ENCODE measurements at regions not wholly inside any gene's neighbourhood (a gene's known extent, or its start where the extent isn't known, plus 50 kb on each side); places are given as distances from the start of the nearest gene placed in this dataset.
"Not testable (repeated sequence)": the region's sequence is repeated elsewhere in the genome, so short reads cannot be mapped to it uniquely, and the experiment has no call there.

GRCh38 chr4:20196476-20196875 is 55.2 kb upstream of the SLIT2 start:
- Histone ChIP-seq H3K4me1 (no peaks in the 10 kb centered on the region), H3K9me3 (no peaks in the 10 kb centered on the region), H3K27me3 (ENCODE audit: low read depth) (0 out of 2 replicates have a peak, but pooled peaks cover under 1% of the 10 kb centered on the region), H3K4me3 (no peak overlapping the region), H3K36me3 (replicated peaks) (no peaks in the 10 kb centered on the region)
- no peak for DNase-seq (ENCODE audit: low spot score in 2 of 2)
- in situ Hi-C loops (cut with MboI; ENCODE audit: low sequenced_read_pairs), result no loop called here

- Histone ChIP-seq H3K27me3 (ENCODE audit: low read depth) (no peaks in the 10 kb centered on the region), H3K4me3 (no peak overlapping the region), H3K36me3 (replicated peaks) (no peaks in the 10 kb centered on the region), H3K9me3 (no peaks in the 10 kb centered on the region), H3K4me1 (no peaks in the 10 kb centered on the region)
- in situ Hi-C loops (cut with MboI; ENCODE audit: low sequenced_read_pairs), result no loop called here
- no peak for DNase-seq (ENCODE audit: low spot score in 2 of 2)
Observed at GRCh38 chr4:20195071-20195885, 56.4 kb upstream of the SLIT2 start.

DNA sequence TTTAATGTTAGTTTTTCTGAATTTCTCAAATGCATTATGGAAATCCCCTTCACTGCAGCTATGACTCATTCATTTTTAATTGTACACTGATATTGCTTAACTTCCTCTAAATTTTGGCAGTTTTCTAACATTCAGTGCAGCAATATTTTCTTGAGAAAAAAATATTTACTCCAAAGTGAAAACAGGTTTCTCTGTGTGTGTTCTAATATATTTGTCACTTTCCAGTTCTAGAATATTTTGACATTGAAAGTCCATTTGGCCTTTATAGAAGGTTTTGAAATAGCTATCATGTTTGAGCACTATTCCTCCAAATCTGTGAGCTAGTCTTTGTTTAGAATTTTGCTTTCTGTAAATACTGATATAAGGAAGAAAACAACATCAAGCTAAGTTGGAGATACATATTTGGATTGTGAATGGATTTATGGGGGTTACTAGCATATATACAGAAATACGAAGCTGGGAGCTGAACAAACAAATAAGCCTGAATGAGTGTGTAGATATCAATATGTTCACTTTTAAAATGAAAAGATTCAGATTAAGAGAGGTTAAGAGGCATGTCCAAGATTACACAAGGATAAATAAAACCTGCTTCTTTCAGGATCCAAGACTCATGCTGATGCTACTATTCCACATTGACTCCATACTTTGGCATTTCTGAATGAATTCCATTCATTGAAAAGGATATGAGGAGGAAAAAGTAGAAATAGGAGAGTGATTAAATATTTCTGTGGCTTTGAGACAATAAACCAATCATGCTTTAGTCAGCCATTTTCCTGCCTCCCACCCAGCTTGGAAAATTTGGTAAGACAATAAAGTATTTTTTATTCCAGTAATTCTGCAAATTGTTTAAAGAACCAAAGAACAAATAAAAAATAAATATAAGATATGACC is 57.3 kb upstream of the SLIT2 start:
- in situ Hi-C loops (cut with MboI; ENCODE audit: low sequenced_read_pairs), result no loop called here
- DNase-seq (ENCODE audit: low spot score in 2 of 2), result no peak
- Histone ChIP-seq H3K4me1 (no peaks in the 10 kb centered on the region), H3K36me3 (replicated peaks) (no peaks in the 10 kb centered on the region), H3K4me3 (no peak overlapping the region), H3K27me3 (ENCODE audit: low read depth) (no peaks in the 10 kb centered on the region), H3K9me3 (no peaks in the 10 kb centered on the region)

GRCh38 chr4:20193141-20193936 is 58.4 kb upstream of the SLIT2 start:
- Histone ChIP-seq H3K9me3 (no peaks in the 10 kb centered on the region), H3K4me1 (no peaks in the 10 kb centered on the region), H3K27me3 (ENCODE audit: low read depth) (no peaks in the 10 kb centered on the region), H3K4me3 (no peak overlapping the region), H3K36me3 (replicated peaks) (no peaks in the 10 kb centered on the region)
- in situ Hi-C loops (cut with MboI; ENCODE audit: low sequenced_read_pairs), result no loop called here
- DNase-seq (ENCODE audit: low spot score in 2 of 2), result no peak

DNA sequence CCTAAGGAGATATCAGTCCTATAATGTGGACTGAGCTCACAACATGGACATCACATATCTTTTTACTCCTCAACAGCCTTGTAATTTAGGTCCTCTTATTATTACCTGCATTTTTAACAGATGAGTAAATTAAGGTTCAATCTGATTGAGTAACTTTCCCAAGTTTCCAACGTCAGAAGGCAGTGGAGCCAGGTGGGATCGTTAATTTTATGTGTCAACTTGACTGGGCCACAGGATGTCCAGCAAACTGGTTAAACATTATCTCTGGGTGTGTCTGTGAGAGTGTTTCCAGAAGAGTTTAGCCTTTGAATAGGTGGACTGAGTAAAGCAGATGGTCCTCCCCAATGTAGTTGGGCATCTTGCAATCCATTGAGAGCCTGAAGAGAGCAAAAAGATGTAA is 59.0 kb upstream of the SLIT2 start:
- DNase-seq (ENCODE audit: low spot score in 2 of 2), result no peak
- Histone ChIP-seq H3K9me3 (no peaks in the 10 kb centered on the region), H3K4me1 (no peaks in the 10 kb centered on the region), H3K36me3 (replicated peaks) (no peaks in the 10 kb centered on the region), H3K4me3 (no peak overlapping the region), H3K27me3 (ENCODE audit: low read depth) (no peaks in the 10 kb centered on the region)
- in situ Hi-C loops (cut with MboI; ENCODE audit: low sequenced_read_pairs), result no loop called here

- H3K9me3 ChIP-seq, result no peaks in the 10 kb centered on the region
Observed at GRCh38 chr4:20185103-20185502, 66.6 kb upstream of the SLIT2 start.

DNA sequence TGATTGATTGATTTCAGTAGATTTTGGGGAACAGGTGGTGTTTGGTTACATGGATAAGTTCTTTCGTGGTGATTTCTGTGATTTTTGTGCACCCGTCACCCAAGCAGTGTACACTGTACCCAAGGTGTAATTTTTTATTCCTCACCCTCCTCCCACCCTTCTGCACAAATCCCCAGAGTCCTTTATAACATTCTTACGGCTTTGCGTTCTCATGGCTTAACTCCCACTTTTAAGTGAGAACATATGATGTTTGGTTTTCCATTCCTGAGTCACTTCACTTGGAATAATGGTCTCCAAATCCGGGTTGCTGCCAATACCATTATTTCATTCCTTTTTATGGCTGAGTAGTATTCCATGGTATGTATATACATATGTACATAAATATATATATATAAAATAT is 68.6 kb upstream of the SLIT2 start:
- H3K9me3 ChIP-seq; H3K4me1 ChIP-seq; H3K36me3 ChIP-seq (replicated peaks); in situ Hi-C loops (cut with MboI; ENCODE audit: low sequenced_read_pairs); H3K4me3 ChIP-seq; DNase-seq (ENCODE audit: low spot score in 2 of 2); H3K27me3 ChIP-seq (ENCODE audit: low read depth): not testable (repeated sequence)

More at GRCh38 chr4:20185103-20185502, 66.6 kb upstream of the SLIT2 start:
- in situ Hi-C loops (cut with MboI; ENCODE audit: low sequenced_read_pairs), result no loop called here
- Histone ChIP-seq H3K27me3 (ENCODE audit: low read depth) (peaks cover 7% of the 10 kb centered on the region; the same call in 1 of the 2 replicates), H3K36me3 (replicated peaks) (no peaks in the 10 kb centered on the region), H3K4me1 (no peaks in the 10 kb centered on the region), H3K4me3 (no peak overlapping the region)
- DNase-seq (ENCODE audit: low spot score in 2 of 2), result no peak

DNA sequence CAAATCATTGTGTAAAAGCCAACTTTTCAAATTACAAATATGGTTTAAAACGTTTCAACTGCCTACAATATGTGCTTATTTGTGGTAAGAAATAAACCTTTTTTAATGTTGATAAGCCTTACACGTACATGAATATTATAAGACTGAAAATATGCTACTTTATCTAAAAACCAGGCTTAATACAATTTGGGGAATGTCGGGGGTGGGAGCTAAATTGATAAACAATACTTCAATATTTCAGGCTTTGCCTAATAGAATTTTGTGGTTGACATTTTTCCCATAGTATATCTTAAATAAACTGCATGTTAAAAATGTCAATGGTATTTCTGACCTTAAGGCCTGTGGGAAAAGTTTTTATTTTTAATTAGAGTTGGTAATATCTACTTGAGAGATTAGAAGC is 69.8 kb upstream of the SLIT2 start:
- H3K9me3 ChIP-seq, result no peaks in the 10 kb centered on the region
- no peaks in the 10 kb centered on the region for H3K4me1 ChIP-seq
- H3K36me3 ChIP-seq (replicated peaks), result no peaks in the 10 kb centered on the region
- H3K4me3 ChIP-seq, result no peak overlapping the region
- DNase-seq (ENCODE audit: low spot score in 2 of 2), result no peak
- H3K27me3 ChIP-seq (ENCODE audit: low read depth), result peaks cover 7% of the 10 kb centered on the region; the same call in 1 of the 2 replicates
- in situ Hi-C loops (cut with MboI; ENCODE audit: low sequenced_read_pairs), result no loop called here

GRCh38 chr4:20180509-20180908 is 71.2 kb upstream of the SLIT2 start:
- no peaks in the 10 kb centered on the region for H3K4me1 ChIP-seq
- no peak for DNase-seq (ENCODE audit: low spot score in 2 of 2)
- no peak overlapping the region for H3K4me3 ChIP-seq
- no peaks in the 10 kb centered on the region for H3K9me3 ChIP-seq
- H3K36me3 ChIP-seq (replicated peaks), result no peaks in the 10 kb centered on the region
- peaks cover 7% of the 10 kb centered on the region; the same call in 1 of the 2 replicates for H3K27me3 ChIP-seq (ENCODE audit: low read depth)
- in situ Hi-C loops (cut with MboI; ENCODE audit: low sequenced_read_pairs), result no loop called here

DNA sequence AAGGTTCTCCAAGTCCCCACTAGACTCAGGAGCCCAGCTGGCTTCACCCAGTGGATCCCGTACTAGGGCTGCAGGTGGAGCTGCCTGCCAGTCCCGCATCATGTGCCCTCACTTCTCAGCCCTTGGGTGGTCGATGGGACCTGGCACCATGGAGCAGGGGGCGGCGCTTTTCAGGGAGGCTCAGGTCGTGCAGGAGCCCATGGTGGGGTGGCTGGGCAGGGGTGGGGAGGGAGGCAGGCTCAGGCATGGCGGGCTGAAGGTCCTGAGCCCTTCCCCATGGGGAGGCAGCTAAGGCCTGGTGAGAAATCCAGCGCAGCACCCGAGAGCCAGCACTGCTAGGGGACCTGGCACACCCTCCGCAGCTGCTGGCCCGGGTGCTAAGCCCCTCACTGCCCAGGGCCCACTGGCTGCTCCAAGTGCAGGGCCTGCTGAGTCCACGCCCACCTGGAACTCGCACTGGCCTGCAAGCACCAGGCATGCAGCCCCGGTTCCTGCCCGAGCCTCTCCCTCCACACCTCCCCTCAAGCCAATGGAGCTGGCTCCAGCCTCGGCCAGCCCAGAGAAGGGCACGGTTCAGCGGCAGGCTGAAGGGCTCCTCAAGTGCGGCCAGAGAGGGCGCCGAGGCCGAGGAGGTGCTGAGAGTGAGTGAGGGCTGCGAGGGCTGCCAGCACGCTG is 72.7 kb upstream of the SLIT2 start:
- Histone ChIP-seq H3K36me3 (replicated peaks) (no peaks in the 10 kb centered on the region), H3K4me1 (no peaks in the 10 kb centered on the region), H3K4me3 (no peak overlapping the region), H3K9me3 (no peaks in the 10 kb centered on the region), H3K27me3 (ENCODE audit: low read depth) (peaks cover 7% of the 10 kb centered on the region; the same call in 1 of the 2 replicates)
- in situ Hi-C loops (cut with MboI; ENCODE audit: low sequenced_read_pairs), result no loop called here
- DNase-seq (ENCODE audit: low spot score in 2 of 2), result no peak

GRCh38 chr4:20176881-20177280 is 74.8 kb upstream of the SLIT2 start:
- Histone ChIP-seq H3K4me1 (no peaks in the 10 kb centered on the region), H3K4me3 (no peak overlapping the region), H3K9me3 (no peaks in the 10 kb centered on the region), H3K36me3 (replicated peaks) (no peaks in the 10 kb centered on the region), H3K27me3 (ENCODE audit: low read depth) (peaks cover 2% of the 10 kb centered on the region; the same call in 1 of the 2 replicates)
- in situ Hi-C loops (cut with MboI; ENCODE audit: low sequenced_read_pairs), result no loop called here
- DNase-seq (ENCODE audit: low spot score in 2 of 2), result no peak

DNA sequence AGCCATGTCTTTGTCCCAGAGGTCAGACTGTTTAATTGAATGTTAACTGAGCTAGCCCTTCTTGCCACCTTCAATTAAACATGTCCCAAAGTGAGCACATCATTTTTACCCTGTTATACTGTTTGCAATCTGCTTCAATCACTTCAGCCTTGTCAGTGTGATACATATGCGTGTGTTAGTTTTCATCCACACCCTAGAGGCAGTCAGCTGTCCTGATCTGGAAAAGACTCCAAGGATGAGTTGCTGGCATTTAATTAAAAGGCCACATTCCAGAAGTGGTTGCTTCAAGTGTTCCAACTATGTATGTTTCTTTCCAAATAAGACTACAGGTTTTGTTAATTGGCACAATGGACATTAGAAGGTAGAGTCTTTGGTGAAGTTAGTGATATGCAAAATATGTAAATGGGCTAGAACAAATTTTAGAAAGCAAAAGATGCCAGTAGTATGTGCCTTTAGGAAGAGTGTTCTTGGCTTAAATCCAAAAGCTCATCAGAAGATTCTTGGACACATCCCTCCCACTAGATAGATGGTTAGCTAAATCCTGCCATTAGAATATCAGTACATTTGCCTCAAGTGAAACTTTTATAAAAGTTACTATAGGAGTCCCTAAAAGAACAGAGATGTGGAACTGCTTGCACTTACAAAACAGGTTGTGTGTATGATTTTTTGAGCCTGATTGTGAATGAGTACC is 79.5 kb upstream of the SLIT2 start:
- in situ Hi-C loops (cut with MboI; ENCODE audit: low sequenced_read_pairs), result no loop called here
- Histone ChIP-seq H3K4me3 (no peak overlapping the region), H3K9me3 (no peaks in the 10 kb centered on the region), H3K36me3 (replicated peaks) (no peaks in the 10 kb centered on the region), H3K27me3 (ENCODE audit: low read depth) (no peaks in the 10 kb centered on the region; the same call in 1 of the 2 replicates), H3K4me1 (no peaks in the 10 kb centered on the region)
- DNase-seq (ENCODE audit: low spot score in 2 of 2), result no peak
